ENCODE measurements at regions not wholly inside any gene's neighbourhood (a gene's known extent, or its start where the extent isn't known, plus 50 kb on each side); places are given as distances from the start of the nearest gene placed in this dataset.

DNA sequence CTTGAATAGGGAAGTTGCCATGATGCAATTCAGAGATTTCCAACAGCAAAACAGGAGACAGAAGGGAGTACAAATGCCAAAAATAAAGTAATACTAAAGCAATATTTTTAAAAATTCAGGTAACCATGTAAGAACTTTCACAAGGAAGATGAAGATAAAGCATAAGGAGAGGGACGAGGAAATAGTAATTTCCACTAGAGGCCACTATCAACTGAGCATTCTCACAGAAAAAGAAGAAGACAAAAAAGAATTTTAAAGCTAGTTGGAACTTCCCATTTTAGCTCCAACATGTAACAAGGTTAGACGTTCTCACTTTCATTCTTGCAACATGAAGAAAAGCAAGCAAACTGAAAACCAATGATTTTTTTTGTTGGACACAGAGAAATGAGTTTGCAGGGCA, 779.9 kb upstream of the CDH6 start:
- no peaks in the 10 kb centered on the region for H3K27me3 ChIP-seq (ENCODE audit: low read depth, low read length)
- no peaks in the 10 kb centered on the region for H3K4me1 ChIP-seq (ENCODE audit: control insufficient read depth in 1 of 2, insufficient read depth in 2 of 2, low read length in 2 of 2)
- no peaks in the 10 kb centered on the region for H3K9me3 ChIP-seq (ENCODE audit: control insufficient read depth in 1 of 2, low read length in 2 of 2)
- no peak overlapping the region for H3K4me3 ChIP-seq (ENCODE audit: low read depth in 1 of 2, low read length in 2 of 2)
- H3K36me3 ChIP-seq (ENCODE audit: control insufficient read depth in 1 of 2, insufficient read depth in 2 of 2, low read length in 2 of 2) = no peaks in the 10 kb centered on the region
- no peak overlapping the region for H3K27ac ChIP-seq (ENCODE audit: low read length)

DNA sequence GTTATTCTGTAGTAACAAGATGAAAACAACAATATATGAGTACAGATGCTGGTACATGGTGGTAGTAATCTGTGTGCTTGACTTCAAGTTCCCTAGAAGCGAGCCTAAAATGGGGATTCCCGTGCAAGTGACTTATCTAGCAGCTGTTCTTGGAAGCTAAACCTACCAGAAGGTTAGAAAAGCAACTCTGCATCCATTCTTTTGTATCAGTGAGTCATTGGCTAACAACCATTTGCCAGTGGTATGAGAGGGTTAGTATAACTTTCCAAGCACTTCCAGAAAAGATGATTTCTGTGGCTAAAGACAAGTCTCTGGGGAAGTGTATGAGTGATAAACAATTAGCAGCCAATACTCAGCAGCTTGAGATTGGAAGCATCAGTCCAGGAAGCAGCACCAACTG, 787.7 kb upstream of the CDH6 start:
- H3K4me3 ChIP-seq (ENCODE audit: low read depth in 1 of 2, low read length in 2 of 2) = no peak overlapping the region
- H3K9me3 ChIP-seq (ENCODE audit: control insufficient read depth in 1 of 2, low read length in 2 of 2) = no peaks in the 10 kb centered on the region
- no peaks in the 10 kb centered on the region for H3K4me1 ChIP-seq (ENCODE audit: control insufficient read depth in 1 of 2, insufficient read depth in 2 of 2, low read length in 2 of 2)
- H3K27ac ChIP-seq (ENCODE audit: low read length) = no peak overlapping the region
- H3K27me3 ChIP-seq (ENCODE audit: low read depth, low read length) = no peaks in the 10 kb centered on the region
- no peaks in the 10 kb centered on the region for H3K36me3 ChIP-seq (ENCODE audit: control insufficient read depth in 1 of 2, insufficient read depth in 2 of 2, low read length in 2 of 2)

DNA sequence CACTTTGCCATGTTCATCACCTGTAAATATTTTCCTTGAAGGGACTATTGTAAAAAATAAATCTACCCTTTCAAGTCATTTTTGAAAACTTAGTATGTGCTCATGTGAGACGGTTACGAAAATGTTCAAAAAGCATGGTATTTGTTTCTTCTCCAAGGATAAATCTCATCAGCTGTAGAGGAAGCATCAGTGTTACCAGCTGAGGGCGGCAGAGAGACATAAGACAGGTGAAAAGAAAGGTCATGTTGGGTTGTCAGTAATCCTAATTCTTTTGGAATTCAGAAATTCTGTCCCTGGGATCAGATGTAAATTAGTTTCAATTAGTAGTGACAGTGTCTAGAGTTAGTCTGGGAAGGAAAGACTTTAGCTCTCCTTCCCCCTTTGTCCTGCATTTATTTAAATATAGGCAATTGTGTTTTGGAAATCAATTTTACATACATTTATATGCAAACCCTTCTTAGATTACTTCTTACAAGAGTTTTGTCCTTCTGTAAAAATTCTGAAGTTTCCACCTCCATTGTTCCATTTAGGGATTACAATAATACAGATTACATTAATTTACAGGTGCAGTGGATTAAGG, 791.9 kb upstream of the CDH6 start:
- H3K4me3 ChIP-seq (ENCODE audit: low read depth in 1 of 2, low read length in 2 of 2) = no peak overlapping the region
- H3K27ac ChIP-seq (ENCODE audit: low read length) = no peak overlapping the region
- no peaks in the 10 kb centered on the region for H3K9me3 ChIP-seq (ENCODE audit: control insufficient read depth in 1 of 2, low read length in 2 of 2)
- H3K4me1 ChIP-seq (ENCODE audit: control insufficient read depth in 1 of 2, insufficient read depth in 2 of 2, low read length in 2 of 2) = no peaks in the 10 kb centered on the region
- no peaks in the 10 kb centered on the region for H3K36me3 ChIP-seq (ENCODE audit: control insufficient read depth in 1 of 2, insufficient read depth in 2 of 2, low read length in 2 of 2)
- H3K27me3 ChIP-seq (ENCODE audit: low read depth, low read length) = no peaks in the 10 kb centered on the region

DNA sequence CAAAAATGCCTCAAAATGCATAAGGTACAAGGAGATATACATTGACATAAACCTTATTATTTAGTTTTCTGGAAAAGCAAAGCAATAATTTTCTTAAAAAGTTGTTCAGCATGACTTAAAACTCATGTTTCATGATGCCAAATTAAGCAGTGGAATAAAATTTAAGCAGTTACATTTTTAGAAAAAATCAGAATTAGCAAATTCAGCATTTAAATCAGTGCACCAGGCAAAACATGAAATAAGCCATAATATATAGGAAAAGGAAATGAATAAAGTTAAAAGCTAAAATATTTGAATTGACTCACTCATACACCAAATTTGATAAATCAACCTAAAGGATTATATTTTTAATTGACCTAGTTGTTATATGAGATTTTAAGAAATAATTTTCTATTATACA, 795.1 kb upstream of the CDH6 start:
- H3K4me1 ChIP-seq (ENCODE audit: control insufficient read depth in 1 of 2, insufficient read depth in 2 of 2, low read length in 2 of 2) = no peaks in the 10 kb centered on the region
- no peak overlapping the region for H3K27ac ChIP-seq (ENCODE audit: low read length)
- H3K4me3 ChIP-seq (ENCODE audit: low read depth in 1 of 2, low read length in 2 of 2) = no peak overlapping the region
- H3K36me3 ChIP-seq (ENCODE audit: control insufficient read depth in 1 of 2, insufficient read depth in 2 of 2, low read length in 2 of 2) = no peaks in the 10 kb centered on the region
- no peaks in the 10 kb centered on the region for H3K27me3 ChIP-seq (ENCODE audit: low read depth, low read length)
- no peaks in the 10 kb centered on the region for H3K9me3 ChIP-seq (ENCODE audit: control insufficient read depth in 1 of 2, low read length in 2 of 2)

DNA sequence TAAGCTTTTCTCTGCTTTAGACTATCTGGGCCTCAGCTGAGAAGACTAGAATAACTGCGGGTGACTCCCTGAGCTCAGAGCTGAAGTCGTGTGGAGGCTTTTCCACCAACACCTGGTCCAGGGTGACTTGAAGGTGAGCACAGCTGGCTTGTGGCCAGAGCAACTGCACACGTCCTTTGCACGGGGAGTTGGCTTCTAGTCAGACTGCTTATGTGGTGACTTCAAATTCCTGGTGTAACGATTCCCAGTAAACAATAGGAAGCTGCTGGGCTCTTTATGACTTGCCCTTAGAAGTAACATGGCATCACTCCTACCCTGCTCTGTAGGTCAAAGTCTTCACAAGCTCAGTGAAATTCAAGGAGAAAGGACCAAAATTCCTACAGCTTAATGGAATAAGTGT, 800.6 kb upstream of the CDH6 start:
- H3K27me3 ChIP-seq (ENCODE audit: low read depth, low read length) = no peaks in the 10 kb centered on the region
- H3K9me3 ChIP-seq (ENCODE audit: control insufficient read depth in 1 of 2, low read length in 2 of 2) = no peaks in the 10 kb centered on the region
- no peaks in the 10 kb centered on the region for H3K4me1 ChIP-seq (ENCODE audit: control insufficient read depth in 1 of 2, insufficient read depth in 2 of 2, low read length in 2 of 2)
- H3K36me3 ChIP-seq (ENCODE audit: control insufficient read depth in 1 of 2, insufficient read depth in 2 of 2, low read length in 2 of 2) = no peaks in the 10 kb centered on the region
- H3K4me3 ChIP-seq (ENCODE audit: low read depth in 1 of 2, low read length in 2 of 2) = no peak overlapping the region
- H3K27ac ChIP-seq (ENCODE audit: low read length) = no peak overlapping the region

DNA sequence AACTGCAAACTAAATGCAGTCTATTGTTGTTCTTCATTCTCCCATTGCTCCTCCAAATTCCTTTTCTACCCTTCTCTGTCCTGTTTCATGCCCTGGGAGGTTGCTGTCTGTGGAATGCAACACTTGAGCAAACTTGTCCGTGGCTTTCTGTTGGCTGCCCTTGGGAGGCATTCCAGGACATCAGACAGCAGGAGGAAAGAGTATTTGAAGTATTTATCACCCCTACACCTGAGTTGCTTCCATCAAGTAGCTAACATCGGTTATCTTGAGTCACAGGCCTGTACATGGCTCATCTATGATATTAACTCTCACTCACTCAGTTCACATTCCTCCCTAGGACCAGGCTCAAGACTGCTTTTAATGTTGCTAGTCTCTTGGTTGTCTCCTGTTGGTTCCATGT, 803.4 kb upstream of the CDH6 start:
- no peaks in the 10 kb centered on the region for H3K4me1 ChIP-seq (ENCODE audit: control insufficient read depth in 1 of 2, insufficient read depth in 2 of 2, low read length in 2 of 2)
- no peak overlapping the region for H3K4me3 ChIP-seq (ENCODE audit: low read depth in 1 of 2, low read length in 2 of 2)
- no peaks in the 10 kb centered on the region for H3K27me3 ChIP-seq (ENCODE audit: low read depth, low read length)
- no peaks in the 10 kb centered on the region for H3K9me3 ChIP-seq (ENCODE audit: control insufficient read depth in 1 of 2, low read length in 2 of 2)
- no peak overlapping the region for H3K27ac ChIP-seq (ENCODE audit: low read length)
- no peaks in the 10 kb centered on the region for H3K36me3 ChIP-seq (ENCODE audit: control insufficient read depth in 1 of 2, insufficient read depth in 2 of 2, low read length in 2 of 2)

DNA sequence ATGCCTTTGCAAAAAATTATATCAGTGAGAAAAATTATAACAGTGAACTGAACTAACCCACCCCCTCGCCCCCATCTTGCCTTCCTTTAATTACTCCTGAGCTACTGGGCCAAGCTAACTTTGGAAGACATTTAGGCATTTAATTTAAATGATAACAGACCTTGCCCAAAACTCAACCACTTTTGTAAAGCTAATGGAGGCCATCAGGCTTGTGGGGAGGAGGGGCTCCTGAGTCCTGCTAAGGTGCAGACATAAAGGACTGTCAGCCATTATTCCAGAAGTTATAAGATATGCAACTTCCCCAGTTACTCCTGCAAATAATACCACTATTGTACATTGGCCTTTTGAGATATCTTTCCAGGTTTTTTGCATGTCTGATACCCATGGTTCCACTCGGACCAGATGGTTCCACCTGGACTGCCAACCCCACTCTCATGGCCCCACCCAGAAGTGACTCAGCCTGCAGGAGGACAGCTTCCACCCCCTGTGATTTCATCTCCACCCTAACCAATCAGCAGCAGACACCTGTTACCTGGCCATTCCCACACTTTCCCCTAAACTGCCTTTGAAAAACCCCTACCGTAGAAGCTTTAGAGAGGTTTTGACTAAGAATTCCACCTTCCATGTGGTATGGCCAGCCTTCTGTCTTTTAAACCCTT, 805.4 kb upstream of the CDH6 start:
- Histone ChIP-seq H3K36me3 (ENCODE audit: control insufficient read depth in 1 of 2, insufficient read depth in 2 of 2, low read length in 2 of 2) (no peaks in the 10 kb centered on the region), H3K4me1 (ENCODE audit: control insufficient read depth in 1 of 2, insufficient read depth in 2 of 2, low read length in 2 of 2) (no peaks in the 10 kb centered on the region), H3K9me3 (ENCODE audit: control insufficient read depth in 1 of 2, low read length in 2 of 2) (no peaks in the 10 kb centered on the region), H3K27me3 (ENCODE audit: low read depth, low read length) (no peaks in the 10 kb centered on the region), H3K27ac (ENCODE audit: low read length) (no peak overlapping the region), H3K4me3 (ENCODE audit: low read depth in 1 of 2, low read length in 2 of 2) (no peak overlapping the region)

DNA sequence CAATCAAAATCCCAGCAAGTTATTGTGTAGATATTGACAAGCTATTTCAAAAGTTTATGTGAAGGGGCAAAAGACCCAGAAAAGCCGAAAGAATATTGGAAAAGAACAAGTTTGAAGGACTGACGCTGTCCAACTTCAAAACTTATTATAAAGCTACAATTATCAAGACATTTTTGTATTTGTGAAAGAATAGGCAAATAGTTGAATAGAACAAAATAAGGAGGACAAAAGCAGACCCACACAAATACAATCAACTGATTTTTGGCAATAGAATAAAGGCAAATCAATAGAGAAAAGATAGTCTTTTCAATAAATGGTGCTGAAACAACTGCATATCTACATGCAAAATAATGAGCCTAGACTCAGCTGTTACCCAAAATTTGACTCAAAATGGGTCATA, 807.7 kb upstream of the CDH6 start:
- H3K27me3 ChIP-seq (ENCODE audit: low read depth, low read length) = no peaks in the 10 kb centered on the region
- no peaks in the 10 kb centered on the region for H3K36me3 ChIP-seq (ENCODE audit: control insufficient read depth in 1 of 2, insufficient read depth in 2 of 2, low read length in 2 of 2)
- H3K9me3 ChIP-seq (ENCODE audit: control insufficient read depth in 1 of 2, low read length in 2 of 2) = no peaks in the 10 kb centered on the region
- no peak overlapping the region for H3K4me3 ChIP-seq (ENCODE audit: low read depth in 1 of 2, low read length in 2 of 2)
- H3K27ac ChIP-seq (ENCODE audit: low read length) = no peak overlapping the region
- no peaks in the 10 kb centered on the region for H3K4me1 ChIP-seq (ENCODE audit: control insufficient read depth in 1 of 2, insufficient read depth in 2 of 2, low read length in 2 of 2)

DNA sequence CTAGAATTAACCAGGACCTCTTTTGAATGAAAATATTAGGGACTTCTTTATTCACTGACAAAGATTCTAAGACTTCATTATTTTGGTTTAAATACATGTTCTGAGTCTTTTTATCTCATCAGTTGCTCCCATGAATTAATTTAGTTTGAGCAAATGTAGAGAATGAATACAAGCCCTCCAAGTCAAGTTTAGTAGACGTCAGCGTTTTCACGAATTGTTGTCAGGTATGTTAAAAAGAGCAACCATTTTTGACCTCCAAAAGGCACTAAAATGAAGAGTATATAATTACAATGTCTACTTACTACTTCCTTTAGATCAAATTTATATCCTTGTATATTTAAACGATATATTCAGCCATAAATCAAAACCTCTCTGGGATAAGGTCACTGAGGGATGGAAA, 809.3 kb upstream of the CDH6 start:
- Histone ChIP-seq H3K4me1 (ENCODE audit: control insufficient read depth in 1 of 2, insufficient read depth in 2 of 2, low read length in 2 of 2) (no peaks in the 10 kb centered on the region), H3K4me3 (ENCODE audit: low read depth in 1 of 2, low read length in 2 of 2) (no peak overlapping the region), H3K36me3 (ENCODE audit: control insufficient read depth in 1 of 2, insufficient read depth in 2 of 2, low read length in 2 of 2) (no peaks in the 10 kb centered on the region), H3K9me3 (ENCODE audit: control insufficient read depth in 1 of 2, low read length in 2 of 2) (no peaks in the 10 kb centered on the region), H3K27me3 (ENCODE audit: low read depth, low read length) (no peaks in the 10 kb centered on the region), H3K27ac (ENCODE audit: low read length) (no peak overlapping the region)

DNA sequence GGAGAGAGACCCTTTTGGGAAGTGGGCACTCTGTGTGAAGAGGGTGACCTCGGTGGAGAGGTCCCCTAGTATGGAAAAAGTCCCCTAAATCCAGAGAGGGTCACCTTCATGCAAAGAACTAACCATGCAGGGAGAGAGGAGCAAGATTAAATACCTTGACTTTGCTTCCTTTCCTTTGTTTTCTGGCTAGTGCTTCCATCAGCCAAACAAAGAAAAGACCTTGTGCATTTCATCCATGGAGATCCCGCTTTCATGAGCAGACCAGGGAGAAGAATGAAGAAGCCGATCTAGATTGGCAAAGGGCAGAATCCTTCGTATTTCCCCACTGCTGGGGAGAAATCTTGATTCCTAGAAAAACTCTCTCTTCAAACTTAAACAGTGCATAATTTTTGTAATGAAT, 813.3 kb upstream of the CDH6 start:
- no peak overlapping the region for H3K27ac ChIP-seq (ENCODE audit: low read length)
- H3K4me3 ChIP-seq (ENCODE audit: low read depth in 1 of 2, low read length in 2 of 2) = no peak overlapping the region
- H3K27me3 ChIP-seq (ENCODE audit: low read depth, low read length) = no peaks in the 10 kb centered on the region
- H3K36me3 ChIP-seq (ENCODE audit: control insufficient read depth in 1 of 2, insufficient read depth in 2 of 2, low read length in 2 of 2) = no peaks in the 10 kb centered on the region
- H3K4me1 ChIP-seq (ENCODE audit: control insufficient read depth in 1 of 2, insufficient read depth in 2 of 2, low read length in 2 of 2) = no peaks in the 10 kb centered on the region
- H3K9me3 ChIP-seq (ENCODE audit: control insufficient read depth in 1 of 2, low read length in 2 of 2) = no peaks in the 10 kb centered on the region

DNA sequence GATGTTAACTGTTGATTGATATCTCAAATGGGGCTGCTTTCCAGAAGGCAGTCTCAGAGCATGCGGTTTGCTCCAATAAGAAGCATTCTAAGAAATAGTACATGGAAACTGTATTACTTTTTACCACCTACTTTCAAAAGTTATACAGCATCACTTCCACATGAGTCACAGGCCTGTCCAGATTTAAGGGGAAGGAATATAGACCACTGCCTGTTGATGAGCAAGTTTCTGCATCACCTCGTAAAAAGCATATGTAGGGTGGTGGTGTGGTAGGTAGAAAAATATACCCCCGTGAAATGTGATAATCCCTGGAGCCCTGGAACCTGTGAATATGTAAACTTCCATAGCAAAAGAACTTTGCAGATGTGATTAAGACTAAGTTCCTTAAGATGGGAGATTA, 816.6 kb upstream of the CDH6 start:
- Histone ChIP-seq H3K4me1 (ENCODE audit: control insufficient read depth in 1 of 2, insufficient read depth in 2 of 2, low read length in 2 of 2) (no peaks in the 10 kb centered on the region), H3K36me3 (ENCODE audit: control insufficient read depth in 1 of 2, insufficient read depth in 2 of 2, low read length in 2 of 2) (no peaks in the 10 kb centered on the region), H3K4me3 (ENCODE audit: low read depth in 1 of 2, low read length in 2 of 2) (no peak overlapping the region), H3K27ac (ENCODE audit: low read length) (no peak overlapping the region), H3K27me3 (ENCODE audit: low read depth, low read length) (no peaks in the 10 kb centered on the region), H3K9me3 (ENCODE audit: control insufficient read depth in 1 of 2, low read length in 2 of 2) (no peaks in the 10 kb centered on the region)

DNA sequence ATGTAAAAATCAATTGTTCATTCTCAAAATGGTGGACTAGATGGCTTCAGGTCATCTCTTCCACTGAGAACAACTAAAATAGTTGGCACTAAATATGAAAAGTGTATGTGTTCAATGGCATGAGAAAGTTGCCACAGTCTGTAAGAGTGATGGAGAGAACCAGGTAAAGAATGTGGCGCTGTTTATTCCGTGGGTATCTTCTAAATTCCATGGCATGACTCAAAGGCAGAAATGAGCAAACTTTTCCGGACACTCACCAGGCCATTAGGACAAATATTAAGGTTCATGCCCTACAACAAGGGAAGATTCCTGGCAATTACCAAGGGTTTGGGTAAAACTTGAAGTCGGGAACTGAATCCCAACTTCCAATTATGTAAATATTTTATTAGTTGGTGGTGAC, 825.4 kb upstream of the CDH6 start:
- no peaks in the 10 kb centered on the region for H3K36me3 ChIP-seq (ENCODE audit: control insufficient read depth in 1 of 2, insufficient read depth in 2 of 2, low read length in 2 of 2)
- H3K4me3 ChIP-seq (ENCODE audit: low read depth in 1 of 2, low read length in 2 of 2) = no peak overlapping the region
- H3K4me1 ChIP-seq (ENCODE audit: control insufficient read depth in 1 of 2, insufficient read depth in 2 of 2, low read length in 2 of 2) = no peaks in the 10 kb centered on the region
- no peaks in the 10 kb centered on the region for H3K9me3 ChIP-seq (ENCODE audit: control insufficient read depth in 1 of 2, low read length in 2 of 2)
- no peak overlapping the region for H3K27ac ChIP-seq (ENCODE audit: low read length)
- no peaks in the 10 kb centered on the region for H3K27me3 ChIP-seq (ENCODE audit: low read depth, low read length)

Measured in muscle layer of duodenum (tissue), 2 donors.